ACHN (cell line): ENCODE measurements at regions not wholly inside any gene's neighbourhood (a gene's known extent, or its start where the extent isn't known, plus 50 kb on each side); places are given as distances from the start of the nearest gene placed in this dataset.

Source experiments
- DNase-seq: peaks from one replicate; pipeline ENCODE4 v3.0.0-alpha.2; 2015
- in situ Hi-C: cut with HindIII; loops from 2 replicates; pipeline ENCODE4 v1.10.0; 2017; ENCODE audit warnings: low sequenced_read_pairs, low pct_ligation_motif_present, low pct_unique_long_range_greater_than_20kb

- DNase-seq, result no peak
- in situ Hi-C loops, result no loop called here
Measured at GRCh38 chr5:133760532-133760931, 148.2 kb upstream of the FSTL4 start.

GRCh38 chr5:133758641-133759040, 146.3 kb upstream of the FSTL4 start:
- in situ Hi-C loops, result no loop called here
- DNase-seq, result no peak

- in situ Hi-C loops, result no loop called here
- DNase-seq, result no peak
Measured at GRCh38 chr5:133757396-133757945, 145.1 kb upstream of the FSTL4 start.

- DNase-seq, result no peak
- in situ Hi-C loops, result no loop called here
Measured at GRCh38 chr5:133756756-133757155, 144.4 kb upstream of the FSTL4 start.

GRCh38 chr5:133756036-133756435, 143.7 kb upstream of the FSTL4 start:
- DNase-seq, result no peak
- in situ Hi-C loops, result no loop called here

GRCh38 chr5:133754575-133755169, 142.3 kb upstream of the FSTL4 start:
- in situ Hi-C loops, result no loop called here
- peak; percentile 41 for DNase-seq

GRCh38 chr5:133753856-133754255, 141.5 kb upstream of the FSTL4 start:
- no peak for DNase-seq

GRCh38 chr5:133751846-133752245, 139.5 kb upstream of the FSTL4 start:
- no peak for DNase-seq
- in situ Hi-C loops, result no loop called here

More at GRCh38 chr5:133753856-133754255, 141.5 kb upstream of the FSTL4 start:
- in situ Hi-C loops, result no loop called here

GRCh38 chr5:133751421-133751820, 139.1 kb upstream of the FSTL4 start:
- DNase-seq, result no peak
- in situ Hi-C loops, result no loop called here

GRCh38 chr5:133750856-133751255, 138.5 kb upstream of the FSTL4 start:
- in situ Hi-C loops, result no loop called here

GRCh38 chr5:133750356-133750755, 138.0 kb upstream of the FSTL4 start:
- in situ Hi-C loops, result no loop called here

More at GRCh38 chr5:133750856-133751255, 138.5 kb upstream of the FSTL4 start:
- DNase-seq, result no peak

GRCh38 chr5:133749331-133749985, 137.1 kb upstream of the FSTL4 start:
- DNase-seq, result no peak
- in situ Hi-C loops, result no loop called here

More at GRCh38 chr5:133750356-133750755, 138.0 kb upstream of the FSTL4 start:
- DNase-seq, result no peak

- DNase-seq, result peak; percentile 15
- in situ Hi-C loops, result no loop called here
Measured at GRCh38 chr5:133746834-133747233, 134.5 kb upstream of the FSTL4 start.

- in situ Hi-C loops, result no loop called here
- DNase-seq, result no peak
Measured at GRCh38 chr5:133744960-133745308, 132.6 kb upstream of the FSTL4 start.

- no peak for DNase-seq
- in situ Hi-C loops, result no loop called here
Measured at GRCh38 chr5:133744051-133744959, 132.0 kb upstream of the FSTL4 start.

GRCh38 chr5:133742431-133742988, 130.2 kb upstream of the FSTL4 start:
- no peak for DNase-seq
- in situ Hi-C loops, result no loop called here

- in situ Hi-C loops, result no loop called here
- no peak for DNase-seq
Measured at GRCh38 chr5:133741818-133742355, 129.5 kb upstream of the FSTL4 start.

GRCh38 chr5:133741396-133741795, 129.1 kb upstream of the FSTL4 start:
- in situ Hi-C loops, result no loop called here
- DNase-seq, result no peak
